Brain microvascular endothelial cell (primary cell): ENCODE measurements at regions not wholly inside any gene's neighbourhood (a gene's known extent, or its start where the extent isn't known, plus 50 kb on each side); places are given as distances from the start of the nearest gene placed in this dataset.

Source experiments
- DNase-seq: peaks from one replicate; pipeline ENCODE4 v3.0.0-alpha.2; 2020
- H3K27ac ChIP-seq: fragments of 250-450 bp; sonication (Bioruptor Pico); 2 replicates; pipeline ENCODE4 v1.5.1; 2020; ENCODE audit warnings: mild to moderate bottlenecking, moderate library complexity
- H3K27me3 ChIP-seq: fragments of 250-450 bp; sonication (Bioruptor Pico); replicated peaks from 2 replicates; pipeline ENCODE4 v1.5.1; 2020; ENCODE audit warnings: mild to moderate bottlenecking
- H3K36me3 ChIP-seq: fragments of 250-450 bp; sonication (Bioruptor Pico); replicated peaks from 2 replicates; pipeline ENCODE4 v1.5.1; 2020; ENCODE audit warnings: mild to moderate bottlenecking
- H3K4me3 ChIP-seq: 2 replicates; pipeline ENCODE4 v1.5.1; 2011; ENCODE audit warnings: low read depth, mild to moderate bottlenecking, control low read depth, low read length, moderate library complexity
- CTCF ChIP-seq: IDR thresholded peaks from 2 replicates; pipeline ENCODE4 v1.5.1; 2011; ENCODE audit warnings: low read depth, mild to moderate bottlenecking, moderate library complexity, low read length, control low read depth, inconsistent platforms; ENCODE audit errors: missing control alignments
- in situ Hi-C: cut with HindIII; loops from 2 replicates; pipeline ENCODE4 v1.10.0; 2017; ENCODE audit warnings: low sequenced_read_pairs, low pct_ligation_motif_present

GRCh38 chrX:11932423-11932822, 174.4 kb downstream of the MSL3 start:
- Histone ChIP-seq H3K27me3 (no peaks in the 10 kb centered on the region), H3K36me3 (no peaks in the 10 kb centered on the region), H3K27ac (no peak overlapping the region), H3K4me3 (no peak overlapping the region)
- DNase-seq: no peak
- in situ Hi-C loops: no loop called here
- TF ChIP-seq CTCF: no peak

DNA sequence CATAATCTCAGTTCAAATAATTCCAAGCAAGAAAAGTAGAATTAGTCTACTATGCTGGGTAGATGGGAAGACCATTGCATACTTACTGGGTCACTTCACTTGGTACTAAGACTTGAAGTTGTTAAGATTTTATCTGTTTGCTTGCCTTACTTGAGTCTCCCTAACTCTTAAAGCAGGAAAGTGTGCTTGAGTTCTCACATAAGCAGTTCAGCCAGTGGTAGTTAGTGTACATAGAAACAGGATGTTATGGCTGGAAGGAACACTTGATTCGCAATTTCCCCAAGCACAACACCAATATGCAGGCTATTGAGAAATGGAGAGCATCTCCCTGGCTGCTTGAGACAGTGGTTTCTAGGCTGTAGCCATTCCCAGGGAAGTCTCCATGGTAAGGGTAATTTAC, 176.1 kb downstream of the MSL3 start:
- Histone ChIP-seq H3K27ac (no peak overlapping the region), H3K36me3 (no peaks in the 10 kb centered on the region), H3K27me3 (no peaks in the 10 kb centered on the region), H3K4me3 (no peak overlapping the region)
- in situ Hi-C loops: no loop called here
- no peak for TF ChIP-seq CTCF
- no peak for DNase-seq

DNA sequence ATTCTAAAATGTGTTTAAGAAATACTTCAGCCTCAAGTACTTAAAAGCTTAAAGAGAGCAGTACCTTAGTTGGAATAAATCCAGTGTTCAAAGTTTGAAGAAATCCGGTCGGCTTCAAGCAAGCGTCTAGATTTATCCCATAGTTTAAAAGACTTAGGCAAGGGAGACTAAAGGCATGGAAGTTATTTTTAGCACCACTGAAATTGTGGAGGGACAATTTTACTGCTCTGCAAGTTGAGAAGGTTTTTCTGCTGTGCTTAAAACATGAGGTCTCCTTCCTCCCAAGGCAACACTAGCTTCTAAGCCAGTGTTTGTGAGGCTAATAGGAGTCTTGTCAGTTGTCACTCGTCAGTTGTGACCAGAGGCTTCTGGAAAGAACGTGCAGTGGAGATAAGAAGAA, 183.5 kb downstream of the MSL3 start:
- Histone ChIP-seq H3K27me3 (no peaks in the 10 kb centered on the region), H3K36me3 (no peaks in the 10 kb centered on the region), H3K4me3 (no peak overlapping the region), H3K27ac (no peak overlapping the region)
- in situ Hi-C loops: no loop called here
- no peak for DNase-seq
- TF ChIP-seq CTCF: no peak

GRCh38 chrX:11944501-11944900, 186.5 kb downstream of the MSL3 start:
- Histone ChIP-seq H3K36me3 (no peaks in the 10 kb centered on the region), H3K27ac (no peak overlapping the region), H3K27me3 (no peaks in the 10 kb centered on the region), H3K4me3 (no peak overlapping the region)
- peak; percentile 83 for TF ChIP-seq CTCF
- DNase-seq: peak; percentile 48
- in situ Hi-C loops: no loop called here

DNA sequence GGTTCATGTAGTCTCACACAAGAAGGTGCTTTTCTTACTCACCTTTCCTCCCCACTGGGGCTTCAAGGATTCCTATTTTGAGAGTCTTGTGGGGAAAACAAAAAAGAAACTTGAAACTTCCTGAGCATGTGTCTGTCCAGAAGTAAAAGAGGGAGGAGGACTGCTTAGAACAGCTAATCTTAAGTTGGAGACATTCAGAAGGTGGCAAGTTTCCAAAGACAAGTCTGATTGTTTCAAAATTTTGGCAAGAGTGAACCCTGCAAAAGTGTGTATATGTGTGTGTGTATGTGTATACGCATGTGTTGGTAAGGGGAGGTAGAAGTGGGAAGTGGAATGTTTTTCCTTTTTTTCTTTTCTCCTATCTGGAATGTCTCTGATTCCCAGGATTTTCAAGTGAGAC, 189.0 kb upstream of the FRMPD4 start:
- in situ Hi-C loops: no loop called here
- Histone ChIP-seq H3K27me3 (no peaks in the 10 kb centered on the region), H3K4me3 (no peak overlapping the region), H3K36me3 (no peaks in the 10 kb centered on the region), H3K27ac (no peak overlapping the region)
- no peak for DNase-seq
- TF ChIP-seq CTCF: no peak

- in situ Hi-C loops: no loop called here
- peak; percentile 41 for DNase-seq
- no peaks in the 10 kb centered on the region for H3K27me3 ChIP-seq
Observed at GRCh38 chrX:11952176-11952720, 186.0 kb upstream of the FRMPD4 start.

More at GRCh38 chrX:11952176-11952720, 186.0 kb upstream of the FRMPD4 start:
- Histone ChIP-seq H3K4me3 (no peak overlapping the region), H3K36me3 (no peaks in the 10 kb centered on the region), H3K27ac (peak overlapping the region; percentile 76)
- no peak for TF ChIP-seq CTCF
